H9 (cell line): ENCODE measurements at regions not wholly inside any gene's neighbourhood (a gene's known extent, or its start where the extent isn't known, plus 50 kb on each side); places are given as distances from the start of the nearest gene placed in this dataset.

Source experiments
- DNase-seq: peaks from one replicate; pipeline ENCODE4 v3.0.0-alpha.2; 2017
- H2AFZ ChIP-seq: one replicate; pipeline ENCODE4 v1.6.1; 2013; ENCODE audit warnings: mild to moderate bottlenecking, low read length, control low read depth, moderate library complexity
- H2AK5ac ChIP-seq: 2 replicates; pipeline ENCODE4 v1.6.1; 2013; ENCODE audit warnings: low read length, control low read depth, mixed read lengths; ENCODE audit not compliant: insufficient read length
- H2BK120ac ChIP-seq: one replicate; pipeline ENCODE4 v1.6.1; 2013; ENCODE audit warnings: low read depth, mild to moderate bottlenecking, low read length, control low read depth, inconsistent platforms; ENCODE audit not compliant: poor library complexity, severe bottlenecking
- H2BK12ac ChIP-seq: 2 replicates; pipeline ENCODE4 v1.6.1; 2013; ENCODE audit warnings: low read length, control low read depth, mixed read lengths, low read depth; ENCODE audit not compliant: insufficient read length
- H2BK15ac ChIP-seq: 2 replicates; pipeline ENCODE4 v1.6.1; 2013; ENCODE audit warnings: low read depth, low read length, control low read depth
- H2BK20ac ChIP-seq: one replicate; pipeline ENCODE4 v1.6.1; 2013; ENCODE audit warnings: low read depth, mild to moderate bottlenecking, low read length, control low read depth, inconsistent platforms; ENCODE audit not compliant: poor library complexity, severe bottlenecking
- H2BK5ac ChIP-seq: 2 replicates; pipeline ENCODE4 v1.6.1; 2013; ENCODE audit warnings: low read length, control low read depth, mixed read lengths; ENCODE audit not compliant: insufficient read length
- H3K14ac ChIP-seq: 2 replicates; pipeline ENCODE4 v1.6.1; 2013; ENCODE audit warnings: low read length, control low read depth; ENCODE audit not compliant: insufficient read depth
- H3K18ac ChIP-seq: 2 replicates; pipeline ENCODE4 v1.6.1; 2013; ENCODE audit warnings: low read depth, mild to moderate bottlenecking, mixed read lengths, low read length, control low read depth; ENCODE audit not compliant: insufficient read length
- H3K23ac ChIP-seq: 2 replicates; pipeline ENCODE4 v1.6.1; 2013; ENCODE audit warnings: low read length, control low read depth, mixed read lengths, low read depth; ENCODE audit not compliant: insufficient read length
- H3K23me2 ChIP-seq: 2 replicates; pipeline ENCODE4 v1.6.1; 2013; ENCODE audit warnings: low read depth, mild to moderate bottlenecking, mixed read lengths, low read length, control low read depth; ENCODE audit not compliant: insufficient read length, poor library complexity, severe bottlenecking
- H3K27ac ChIP-seq: 2 replicates; pipeline ENCODE4 v1.5.1; 2013; ENCODE audit warnings: low read length, control low read depth, mixed read lengths, low read depth; ENCODE audit not compliant: insufficient read length
- H3K27me3 ChIP-seq: 2 replicates; pipeline ENCODE4 v1.6.1; 2013; ENCODE audit warnings: low read length, control low read depth, inconsistent platforms; ENCODE audit not compliant: insufficient read depth
- H3K4ac ChIP-seq: 2 replicates; pipeline ENCODE4 v1.6.1; 2013; ENCODE audit warnings: low read depth, mild to moderate bottlenecking, control low read depth, inconsistent platforms, low read length, moderate library complexity
- H3K4me1 ChIP-seq: 2 replicates; pipeline ENCODE4 v1.6.1; 2013; ENCODE audit warnings: low read length, control low read depth, inconsistent platforms; ENCODE audit not compliant: insufficient read depth
- H3K4me2 ChIP-seq: 2 replicates; pipeline ENCODE4 v1.6.1; 2013; ENCODE audit warnings: low read length, control low read depth, mixed read lengths; ENCODE audit not compliant: insufficient read length, insufficient read depth
- H3K56ac ChIP-seq: 2 replicates; pipeline ENCODE4 v1.6.1; 2013; ENCODE audit warnings: low read depth, mild to moderate bottlenecking, mixed read lengths, low read length, control low read depth; ENCODE audit not compliant: insufficient read length
- H3K79me1 ChIP-seq: 2 replicates; pipeline ENCODE4 v1.6.1; 2013; ENCODE audit warnings: low read depth, mild to moderate bottlenecking, moderate library complexity, low read length, control low read depth, inconsistent platforms; ENCODE audit not compliant: insufficient read depth, poor library complexity, severe bottlenecking
- H3K79me2 ChIP-seq: 2 replicates; pipeline ENCODE4 v1.6.1; 2013; ENCODE audit warnings: low read length, control low read depth, inconsistent platforms; ENCODE audit not compliant: insufficient read depth
- H3K9ac ChIP-seq: 2 replicates; pipeline ENCODE4 v1.6.1; 2013; ENCODE audit warnings: low read length, control low read depth, mixed read lengths; ENCODE audit not compliant: insufficient read length; ENCODE audit errors: extremely low read depth
- H3K9me3 ChIP-seq: one replicate; pipeline ENCODE4 v1.6.1; 2013; ENCODE audit warnings: low read depth, low read length, inconsistent platforms; ENCODE audit not compliant: control insufficient read depth
- H3T11ph ChIP-seq: one replicate; pipeline ENCODE4 v1.6.1; 2013; ENCODE audit warnings: mild to moderate bottlenecking, low read length, control low read depth, inconsistent platforms
- H4K20me1 ChIP-seq: one replicate; pipeline ENCODE4 v1.6.1; 2013; ENCODE audit not compliant: control insufficient read depth, insufficient read length, insufficient read depth
- H4K5ac ChIP-seq: 2 replicates; pipeline ENCODE4 v1.6.1; 2013; ENCODE audit warnings: low read depth, mild to moderate bottlenecking, mixed read lengths, low read length, control low read depth; ENCODE audit not compliant: insufficient read length
- H4K8ac ChIP-seq: replicated peaks from 2 replicates; pipeline ENCODE4 v1.6.1; 2013; ENCODE audit warnings: low read length, control low read depth, mixed read lengths, low read depth; ENCODE audit not compliant: insufficient read length
- H4K91ac ChIP-seq: 2 replicates; pipeline ENCODE4 v1.6.1; 2013; ENCODE audit warnings: low read depth, mild to moderate bottlenecking, moderate library complexity, mixed read lengths, low read length, control low read depth; ENCODE audit not compliant: insufficient read length
- H3K27ac Mint-ChIP-seq, 3 experiments: 2 replicates in 2 of 3; 3 replicates in 1 of 3; pipeline ENCODE4 v1.8.0; 2020 to 2021; ENCODE audit warnings: mixed read lengths in 3 of 3, mild to moderate bottlenecking in 1 of 3, moderate library complexity in 1 of 3
- H3K27me3 Mint-ChIP-seq: 2 replicates; pipeline ENCODE4 v1.8.0; 2021; ENCODE audit warnings: low read depth, mild to moderate bottlenecking, moderate library complexity, mixed read lengths
- H3K36me3 Mint-ChIP-seq, 3 experiments: 2 replicates in 2 of 3; 3 replicates in 1 of 3; pipeline ENCODE4 v1.8.0; 2020 to 2021; ENCODE audit warnings: low read depth in 3 of 3, mixed read lengths in 3 of 3; ENCODE audit not compliant: insufficient read depth in 1 of 3
- H3K4me1 Mint-ChIP-seq, 2 experiments: 2 replicates each; pipeline ENCODE4 v1.8.0; 2020; ENCODE audit warnings: mixed read lengths in 2 of 2
- H3K4me3 Mint-ChIP-seq, 2 experiments: 2 replicates in 1 of 2; 3 replicates in 1 of 2; pipeline ENCODE4 v1.8.0; 2020 to 2021; ENCODE audit warnings: mild to moderate bottlenecking in 2 of 2, mixed read lengths in 2 of 2, moderate library complexity in 1 of 2
- H3K9me3 Mint-ChIP-seq, 2 experiments: 2 replicates in 1 of 2; 3 replicates in 1 of 2; pipeline ENCODE4 v1.8.0; 2020; ENCODE audit warnings: mild to moderate bottlenecking in 2 of 2, mixed read lengths in 2 of 2, moderate library complexity in 1 of 2
- CTCF ChIP-seq: fragments of 200-600 bp; sonication (generic); conservative IDR thresholded peaks from 3 replicates; pipeline ENCODE4 v1.8.0; 2021; ENCODE audit warnings: antibody characterized with exemption, mild to moderate bottlenecking
- WGBS: extraction: QIAGEN DNeasy Blood & Tissue Kit; methylation state at CpG from one replicate; pipeline ENCODE4 v1.1.7; 2013; ENCODE audit warnings: missing lambda C conversion rate, low lambda C conversion rate, mixed read lengths; ENCODE audit not compliant: insufficient read length; ENCODE audit errors: extremely low coverage; 5-methylcytosine and 5-hydroxymethylcytosine counted together

GRCh38 chr16:73504591-73505575 lies 457.0 kb upstream of the ZFHX3 start:
- H3K9me3 Mint-ChIP-seq: no peaks in the 10 kb centered on the region
- no peak overlapping the region for H2BK12ac ChIP-seq
- H3K18ac ChIP-seq: no peak overlapping the region
- no peaks in the 10 kb centered on the region for H3K9me3 ChIP-seq
- H3K9ac ChIP-seq: no peak overlapping the region
- no peaks in the 10 kb centered on the region for H3K4me1 ChIP-seq
- no peak overlapping the region for H2BK20ac ChIP-seq
- H3K4ac ChIP-seq: no peak overlapping the region
- H3K27ac ChIP-seq: no peak overlapping the region
- H3K79me1 ChIP-seq: no peaks in the 10 kb centered on the region
- H3K56ac ChIP-seq: no peak overlapping the region
- H2BK5ac ChIP-seq: no peak overlapping the region
- H2BK120ac ChIP-seq: no peak overlapping the region
- no peak overlapping the region for H3K4me3 Mint-ChIP-seq
- no peak overlapping the region for H3K14ac ChIP-seq
- no peaks in the 10 kb centered on the region for H3K36me3 Mint-ChIP-seq
- WGBS: no CpG with 5 or more reads among the region's 20 CpGs
- no peak overlapping the region for H3T11ph ChIP-seq
- H3K4me1 Mint-ChIP-seq: peaks cover 13 to 18% of the 10 kb centered on the region in 2 experiments
- H4K5ac ChIP-seq: no peak overlapping the region
- H4K8ac ChIP-seq: no peak overlapping the region
- H3K23me2 ChIP-seq: no peaks in the 10 kb centered on the region
- no peak for TF ChIP-seq CTCF
- no peak for DNase-seq
- no peaks in the 10 kb centered on the region for H4K20me1 ChIP-seq
- peaks cover 4% of the 10 kb centered on the region; the same call in 1 of the 2 replicates for H3K27me3 Mint-ChIP-seq
- peak overlapping the region in 1 of 3 experiments; percentile 25; a peak in 1 of 7 replicates for H3K27ac Mint-ChIP-seq
- no peak overlapping the region for H3K23ac ChIP-seq
- H2BK15ac ChIP-seq: no peak overlapping the region
- H3K27me3 ChIP-seq: no peaks in the 10 kb centered on the region
- H2AFZ ChIP-seq: no peak overlapping the region
- H2AK5ac ChIP-seq: no peak overlapping the region
- no peak overlapping the region for H4K91ac ChIP-seq
- H3K79me2 ChIP-seq: no peaks in the 10 kb centered on the region
- H3K4me2 ChIP-seq: no peak overlapping the region
